HS-5 (cell line): ENCODE measurements at regions not wholly inside any gene's neighbourhood (a gene's known extent, or its start where the extent isn't known, plus 50 kb on each side); places are given as distances from the start of the nearest gene placed in this dataset.
"Not testable (repeated sequence)": the region's sequence is repeated elsewhere in the genome, so short reads cannot be mapped to it uniquely, and the experiment has no call there.

Experiments used
- DNase-seq: peaks from one replicate; pipeline ENCODE4 v3.0.0-alpha.2; 2012; ENCODE audit warnings: low read depth

GRCh38 chr15:70245932-70246622 lies 148.4 kb upstream of the TLE3 start:
- DNase-seq, result no peak

GRCh38 chr15:70244978-70245542 lies 147.3 kb upstream of the TLE3 start:
- no peak for DNase-seq

- no peak for DNase-seq
These were observed 146.2 kb upstream of the TLE3 start for GRCh38 chr15:70243686-70244540.

DNA sequence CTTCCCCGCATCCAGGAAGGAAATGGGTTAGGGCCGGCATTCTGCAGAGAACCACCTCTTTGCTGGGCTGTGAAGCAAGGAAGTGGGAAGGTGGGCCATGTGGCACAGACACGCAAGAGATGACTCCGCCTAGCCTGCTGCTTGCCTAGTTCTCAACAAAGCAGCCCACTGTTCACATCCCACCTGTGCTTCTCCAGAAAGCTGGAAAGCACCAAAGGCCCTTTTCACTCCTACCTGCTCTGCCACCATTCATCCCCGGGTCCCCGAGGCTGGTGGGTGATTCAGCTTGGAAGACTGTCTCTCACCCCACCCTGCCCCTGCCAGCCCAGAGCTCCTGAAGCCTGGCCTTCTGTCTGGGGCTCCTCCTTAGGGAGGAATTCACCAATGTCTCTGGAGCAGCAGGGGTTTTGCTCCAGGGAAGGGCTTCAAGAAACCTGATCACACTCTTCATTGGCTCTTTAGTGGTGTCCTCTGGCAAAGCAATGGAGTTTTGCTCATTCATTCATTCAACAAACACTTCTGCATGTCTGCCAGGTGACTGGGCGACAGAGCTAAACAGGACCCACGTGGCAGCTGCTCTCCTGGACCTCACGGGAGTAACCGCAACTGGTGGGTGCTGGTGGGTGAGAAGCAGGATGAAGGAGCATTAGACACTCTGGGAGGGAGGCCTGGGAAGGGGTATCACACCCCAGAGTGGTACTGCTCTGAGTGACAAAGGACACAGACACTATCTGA lies 145.4 kb upstream of the TLE3 start:
- DNase-seq, result no peak

DNA sequence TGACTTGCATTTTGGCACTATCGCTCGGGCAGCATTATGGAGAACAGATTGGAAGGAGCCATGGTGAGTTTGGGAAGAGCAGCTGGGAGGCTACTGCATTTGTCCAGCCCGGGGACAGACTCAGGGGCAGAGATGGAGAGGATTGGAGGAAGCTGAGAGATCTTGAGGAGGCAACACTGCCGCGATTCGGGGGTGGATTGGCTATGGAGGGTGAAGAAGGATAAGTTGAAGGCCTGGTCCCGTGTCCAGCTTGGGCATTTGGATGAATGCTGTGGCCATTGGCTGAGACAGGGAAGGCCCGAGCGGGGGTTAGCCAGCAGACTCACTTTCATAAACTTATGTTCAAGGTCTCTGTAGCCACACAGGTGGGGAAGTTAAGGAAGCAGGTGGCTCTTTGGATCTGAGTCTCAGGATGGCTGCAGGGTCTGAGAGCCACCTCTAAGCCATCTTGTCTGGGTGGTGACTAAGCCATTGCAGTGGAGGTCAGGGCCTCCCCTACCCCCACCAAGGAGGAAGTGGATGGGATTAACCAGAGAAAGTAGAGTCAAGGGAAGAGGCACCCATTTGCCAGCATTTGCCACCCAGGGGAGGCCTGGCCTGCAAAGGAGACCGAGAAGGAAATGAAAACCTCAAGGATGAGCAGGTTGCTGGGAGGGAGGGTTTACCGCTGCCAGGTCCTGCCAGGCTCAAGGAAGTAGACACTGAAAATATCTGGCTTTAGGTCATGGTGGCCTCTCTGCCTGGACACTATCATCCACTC lies 144.0 kb upstream of the TLE3 start:
- no peak for DNase-seq

GRCh38 chr15:70240820-70241430 lies 143.2 kb upstream of the TLE3 start:
- DNase-seq, result no peak

DNA sequence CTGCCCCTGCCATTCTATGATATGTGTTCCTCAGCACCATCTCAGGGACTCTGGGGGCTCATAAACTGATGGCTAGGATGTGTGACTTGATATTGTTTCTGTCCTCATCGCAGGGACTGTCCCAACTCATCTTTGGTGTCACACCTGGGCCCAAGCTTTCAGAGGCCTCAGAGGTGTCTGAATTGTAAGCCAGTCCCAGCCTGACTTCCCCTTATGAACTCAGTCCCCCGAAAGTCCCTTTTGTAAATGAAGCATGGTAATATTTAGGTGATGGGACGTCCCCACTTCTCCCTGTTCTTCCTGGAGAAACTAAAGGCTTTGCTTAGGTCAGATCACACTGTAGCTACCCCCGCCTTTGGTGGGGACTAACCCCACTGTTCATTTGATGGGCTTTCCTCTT lies 142.4 kb upstream of the TLE3 start:
- DNase-seq, result no peak

GRCh38 chr15:70238917-70239316 lies 141.2 kb upstream of the TLE3 start:
- DNase-seq, result no peak

GRCh38 chr15:70237626-70238025 lies 139.9 kb upstream of the TLE3 start:
- DNase-seq, result no peak

DNA sequence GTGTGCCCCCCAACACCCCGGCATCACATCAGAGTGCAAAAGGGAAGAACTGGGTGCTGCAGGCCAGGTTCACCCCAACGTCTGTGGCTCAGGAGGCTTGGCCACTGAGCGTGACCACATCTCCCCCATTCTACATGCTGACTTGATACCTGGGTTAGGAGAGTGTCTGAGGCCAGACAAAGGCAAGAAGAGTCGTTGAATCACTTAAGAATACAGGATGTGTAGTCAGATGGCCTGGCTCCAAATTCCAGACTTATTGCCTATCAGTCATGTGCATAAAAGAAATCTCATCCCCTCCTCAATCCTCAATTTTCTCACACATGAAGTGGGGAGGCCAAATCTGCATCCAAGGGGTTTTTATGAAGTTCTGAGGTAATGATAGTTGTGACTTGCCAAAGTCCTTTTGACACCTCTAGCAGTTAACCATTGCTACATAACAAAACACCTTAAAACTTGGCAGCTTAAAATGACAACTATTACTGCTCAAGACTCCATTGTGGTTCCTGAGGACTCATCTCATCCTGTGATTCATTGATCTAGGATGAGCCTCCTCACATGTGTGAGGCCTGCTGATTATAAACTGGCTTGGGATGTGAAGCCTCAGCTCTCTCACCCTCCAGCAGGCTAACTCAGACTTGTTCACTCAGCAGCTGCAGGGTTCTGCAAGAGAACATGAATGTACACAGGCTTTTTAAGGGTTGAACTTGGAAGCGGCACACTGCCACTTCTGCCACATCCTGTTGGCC lies 138.8 kb upstream of the TLE3 start:
- DNase-seq, result peak; percentile 95

DNA sequence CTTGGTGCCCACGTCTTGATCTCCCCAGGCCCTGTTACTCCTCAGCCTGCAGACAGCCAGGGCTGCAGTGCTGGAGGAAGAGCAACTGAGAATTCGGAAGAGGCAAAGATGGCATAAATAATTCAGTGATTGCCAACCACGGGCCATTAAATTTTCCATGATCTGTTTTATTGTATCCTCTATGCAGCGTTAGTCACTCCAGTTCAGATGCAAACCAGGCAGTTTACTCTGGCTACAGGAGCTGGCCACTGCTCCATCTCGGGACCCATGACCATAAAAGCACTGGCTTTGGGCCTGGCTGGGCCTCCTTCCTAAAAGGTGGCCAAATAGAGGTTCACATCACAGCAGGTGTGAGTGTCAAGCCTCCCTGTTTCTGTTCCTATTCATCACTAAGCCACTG lies 137.6 kb upstream of the TLE3 start:
- no peak for DNase-seq

GRCh38 chr15:70234256-70234905 lies 136.7 kb upstream of the TLE3 start:
- DNase-seq, result peak; percentile 16

GRCh38 chr15:70231484-70231883 lies 133.8 kb upstream of the TLE3 start:
- no peak for DNase-seq

DNA sequence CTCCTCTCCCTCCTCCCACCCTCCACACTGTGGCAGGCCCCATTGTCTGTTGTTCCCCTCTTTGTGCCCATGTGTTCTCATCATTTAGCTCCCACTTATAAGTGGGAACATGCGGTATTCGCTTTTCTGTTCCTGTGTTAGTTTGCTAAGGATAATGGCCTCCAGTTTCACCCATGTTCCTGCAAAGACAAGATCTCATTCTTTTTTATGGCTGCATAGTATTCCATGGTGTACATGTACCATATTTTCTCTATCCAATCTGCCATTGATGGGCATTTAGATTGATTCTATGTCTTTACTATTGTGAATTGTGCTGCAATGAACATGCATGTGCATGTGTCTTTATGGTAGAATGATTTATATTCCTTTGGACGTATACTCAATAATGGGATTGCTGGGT lies 130.2 kb upstream of the TLE3 start:
- DNase-seq, result not testable (repeated sequence)

DNA sequence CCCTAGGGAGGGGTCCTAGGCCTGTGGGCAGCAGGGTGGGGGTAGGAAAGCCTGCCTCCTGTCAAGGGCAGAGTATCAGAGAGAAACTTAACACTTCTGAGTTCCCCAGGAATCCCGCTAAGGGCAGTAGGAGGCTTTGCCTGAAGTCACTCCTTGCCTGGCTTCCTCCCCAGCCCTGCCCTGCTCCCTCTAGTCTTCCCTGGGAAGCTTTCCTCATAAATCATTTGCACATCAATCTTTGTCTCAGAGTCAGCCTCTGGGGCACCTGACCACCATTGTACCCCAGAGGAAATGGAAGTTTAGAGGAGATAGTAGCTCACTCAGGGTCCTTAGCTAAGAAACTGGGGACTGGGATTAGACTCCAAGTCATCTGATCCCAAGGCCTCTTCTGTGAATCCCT lies 129.4 kb upstream of the TLE3 start:
- no peak for DNase-seq

DNA sequence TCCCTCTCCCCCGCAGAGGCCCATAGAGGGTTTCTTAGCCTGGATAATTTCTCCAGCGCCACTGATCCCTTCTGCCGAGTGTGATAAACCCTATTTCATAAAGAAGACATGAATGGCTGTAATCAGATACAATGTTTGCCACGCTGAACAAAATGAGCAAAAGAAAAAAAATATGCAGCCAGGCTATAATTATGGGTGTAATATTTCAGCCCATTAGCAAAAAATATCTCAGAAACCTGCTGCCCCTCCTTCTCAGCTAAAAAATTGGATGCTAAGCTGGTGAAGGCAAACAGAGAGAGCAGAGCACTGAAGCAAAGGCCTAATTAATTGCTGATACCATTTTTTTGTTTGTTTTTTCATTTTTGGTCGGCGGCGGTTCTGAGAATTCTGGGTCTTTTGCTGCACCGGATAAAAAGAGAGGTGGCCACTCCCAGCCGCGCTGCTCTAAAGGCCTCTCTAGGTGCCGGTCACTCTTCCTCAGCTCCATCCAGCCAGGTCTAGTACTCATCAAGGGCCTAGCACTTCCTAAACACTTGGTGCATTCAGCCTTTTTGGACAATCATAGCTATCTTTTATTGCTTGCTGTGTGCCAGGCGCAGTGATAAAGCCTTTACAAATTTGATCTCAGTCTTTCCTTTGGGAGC lies 128.7 kb upstream of the TLE3 start:
- DNase-seq, result no peak

DNA sequence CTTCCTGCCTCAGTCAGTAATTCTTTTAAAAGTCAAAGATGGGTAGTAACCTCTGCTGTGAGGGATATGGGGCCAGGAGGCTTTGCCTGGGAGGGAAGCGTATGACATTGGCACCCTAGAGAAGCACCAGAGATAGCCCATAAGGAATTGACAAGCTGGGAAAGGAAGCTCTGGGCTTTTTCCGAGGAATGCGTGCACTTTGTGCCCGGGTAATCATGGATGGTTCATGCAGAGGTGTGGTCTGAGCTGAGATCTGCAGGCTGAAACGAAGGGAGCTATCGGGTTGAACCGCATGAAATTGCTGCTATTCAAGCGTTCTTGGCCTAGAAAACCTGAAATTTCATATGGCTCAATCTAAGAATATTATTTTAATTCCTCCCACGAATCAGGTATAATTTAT lies 127.7 kb upstream of the TLE3 start:
- no peak for DNase-seq

DNA sequence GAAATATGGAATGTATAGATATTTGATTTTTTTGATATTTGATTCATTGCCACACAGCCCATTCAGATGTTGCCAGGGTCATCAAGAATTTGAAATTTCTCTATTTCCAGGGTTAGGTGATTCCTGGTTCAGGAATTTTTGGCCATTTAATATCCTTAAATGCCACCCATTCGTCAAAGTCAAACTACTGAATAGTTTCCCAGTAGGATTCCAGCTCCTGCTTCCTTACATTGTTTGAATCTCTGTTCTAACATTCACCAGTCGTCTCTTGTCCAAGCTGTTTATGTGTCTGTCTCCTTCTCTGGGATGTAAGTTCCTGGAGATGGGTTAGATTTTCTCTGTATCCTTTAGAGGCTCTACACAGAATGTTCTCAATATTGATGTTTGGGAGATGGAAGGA lies 124.9 kb upstream of the TLE3 start:
- DNase-seq, result no peak

DNA sequence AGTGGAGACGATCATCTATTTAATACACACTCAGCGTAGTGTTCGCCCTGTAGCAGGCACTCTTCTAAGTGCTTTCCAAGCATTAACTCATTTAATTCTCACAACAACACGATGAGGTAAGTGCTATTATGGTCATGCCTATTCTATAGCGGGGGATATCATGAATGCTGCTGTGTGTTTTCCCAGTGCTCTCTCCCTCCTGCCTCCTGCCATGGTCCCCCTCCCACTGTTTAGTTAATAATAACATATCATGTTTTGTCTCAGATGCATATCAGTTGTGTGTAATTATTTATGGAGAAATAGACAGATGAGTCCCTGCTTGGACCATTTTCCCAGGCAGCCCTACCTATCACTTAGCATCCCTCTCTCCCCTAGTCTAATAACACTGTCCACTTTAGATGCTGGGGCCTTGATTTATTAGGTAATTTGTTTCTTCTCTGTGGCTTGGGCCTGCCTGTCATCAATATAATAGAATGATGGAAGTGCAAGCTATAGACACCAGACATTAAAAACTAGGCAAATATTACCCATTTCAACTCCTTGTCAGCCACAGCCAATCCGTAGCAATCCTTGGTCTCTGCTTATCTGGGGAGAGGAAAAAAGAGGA lies 122.9 kb upstream of the TLE3 start:
- no peak for DNase-seq
